Ovary (tissue), 3 donors: ENCODE measurements at regions not wholly inside any gene's neighbourhood (a gene's known extent, or its start where the extent isn't known, plus 50 kb on each side); places are given as distances from the start of the nearest gene placed in this dataset.

Experiments
- EP300 ChIP-seq: sonication (generic); formaldehyde crosslinking; IDR thresholded peaks from one replicate; pipeline ENCODE4 v1.6.1; 2017; ENCODE audit warnings: antibody characterized with exemption
- POLR2A ChIP-seq: fragments of 450-650 bp; IDR thresholded peaks from one replicate; pipeline ENCODE4 v1.6.1; 2017; ENCODE audit warnings: antibody characterized with exemption, mild to moderate bottlenecking, moderate library complexity
- TF ChIP-seq, protein P1 (sequence below), 3 donors: fragments of 450-650 bp in 2 of 3; fragments of 200-600 bp in 1 of 3; IDR thresholded peaks; one replicate each; pipeline versions ENCODE4 v1.5.1 to v1.8.0; 2016 to 2022; ENCODE audit warnings: antibody characterized with exemption in 3 of 3, mild to moderate bottlenecking in 1 of 3
- donor health status: DM: no; HTN: no; CAD: no.

DNA sequence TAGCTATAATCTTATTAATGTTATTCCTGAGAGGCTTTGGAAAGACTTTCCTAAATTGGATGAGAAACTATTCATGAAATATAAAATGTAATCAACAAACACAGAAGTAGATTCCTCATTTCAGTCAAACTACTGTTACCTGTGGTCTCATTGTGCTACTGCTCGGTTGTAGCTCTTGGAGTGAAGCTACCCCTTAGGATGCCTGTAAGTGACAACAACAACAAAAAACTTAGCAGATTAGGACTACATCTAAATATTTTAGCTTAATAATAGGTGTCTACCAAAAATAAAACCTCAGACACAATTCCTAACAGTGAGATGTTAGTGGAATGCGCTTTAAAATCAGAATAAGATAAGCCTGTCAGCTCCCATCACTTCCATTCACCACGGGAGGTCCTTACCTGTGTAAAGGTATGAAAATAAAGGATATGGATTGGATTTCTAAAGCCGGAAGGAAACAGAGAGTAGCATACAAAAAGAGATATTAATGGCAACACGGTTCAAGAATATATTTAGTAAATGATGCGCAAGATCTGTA lies 369.2 kb downstream of the OSTF1 start:
- TF ChIP-seq, protein P1, sequence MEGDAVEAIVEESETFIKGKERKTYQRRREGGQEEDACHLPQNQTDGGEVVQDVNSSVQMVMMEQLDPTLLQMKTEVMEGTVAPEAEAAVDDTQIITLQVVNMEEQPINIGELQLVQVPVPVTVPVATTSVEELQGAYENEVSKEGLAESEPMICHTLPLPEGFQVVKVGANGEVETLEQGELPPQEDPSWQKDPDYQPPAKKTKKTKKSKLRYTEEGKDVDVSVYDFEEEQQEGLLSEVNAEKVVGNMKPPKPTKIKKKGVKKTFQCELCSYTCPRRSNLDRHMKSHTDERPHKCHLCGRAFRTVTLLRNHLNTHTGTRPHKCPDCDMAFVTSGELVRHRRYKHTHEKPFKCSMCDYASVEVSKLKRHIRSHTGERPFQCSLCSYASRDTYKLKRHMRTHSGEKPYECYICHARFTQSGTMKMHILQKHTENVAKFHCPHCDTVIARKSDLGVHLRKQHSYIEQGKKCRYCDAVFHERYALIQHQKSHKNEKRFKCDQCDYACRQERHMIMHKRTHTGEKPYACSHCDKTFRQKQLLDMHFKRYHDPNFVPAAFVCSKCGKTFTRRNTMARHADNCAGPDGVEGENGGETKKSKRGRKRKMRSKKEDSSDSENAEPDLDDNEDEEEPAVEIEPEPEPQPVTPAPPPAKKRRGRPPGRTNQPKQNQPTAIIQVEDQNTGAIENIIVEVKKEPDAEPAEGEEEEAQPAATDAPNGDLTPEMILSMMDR (IDR thresholded peaks at IDR 0.05): no peak
- TF ChIP-seq EP300 (no peak), POLR2A (no peak)
